ENCODE measurements at regions not wholly inside any gene's neighbourhood (a gene's known extent, or its start where the extent isn't known, plus 50 kb on each side); places are given as distances from the start of the nearest gene placed in this dataset.

- no peak overlapping the region for H3K4me2 ChIP-seq (replicated peaks; ENCODE audit: extremely low read depth, low read length, poor library complexity, severe bottlenecking)
- Mint-ChIP-seq H3K36me3 (no peaks in the 10 kb centered on the region), H3K27me3 (ENCODE audit: low read depth in 3 of 3) (no peaks in the 10 kb centered on the region), H3K9me3 (peaks cover 0 to 4% (median 0%) of the 10 kb centered on the region in 7 donors), H3K4me3 (no peak overlapping the region), H3K4me1 (no peaks in the 10 kb centered on the region), H3K27ac (no peak overlapping the region)
- no peaks in the 10 kb centered on the region for H3K9me3 ChIP-seq (replicated peaks in 1 of 2; ENCODE audit: control insufficient read depth in 1 of 2, insufficient read depth in 1 of 2, low read length in 2 of 2)
- H3K9ac ChIP-seq (ENCODE audit: insufficient read depth, low read length, poor library complexity, severe bottlenecking): no peak overlapping the region
- H4K20me1 ChIP-seq (ENCODE audit: insufficient read depth, low read length): no peaks in the 10 kb centered on the region
- no peaks in the 10 kb centered on the region for H3K79me2 ChIP-seq (ENCODE audit: insufficient read depth, low read length)
- H3K4me1 ChIP-seq (ENCODE audit: control insufficient read depth in 1 of 2, insufficient read depth in 2 of 2, low read length in 2 of 2): no peaks in the 10 kb centered on the region
- no peak overlapping the region for H3K4me3 ChIP-seq (replicated peaks in 1 of 3; ENCODE audit: low read depth in 2 of 3, low read length in 3 of 3)
- no peak for DNase-seq
- no peaks in the 10 kb centered on the region for H3K36me3 ChIP-seq (replicated peaks in 1 of 2; ENCODE audit: control insufficient read depth in 1 of 2, insufficient read depth in 2 of 2, low read length in 2 of 2)
- no peak overlapping the region for H3K27ac ChIP-seq (ENCODE audit: low read depth in 1 of 2, low read length in 2 of 2)
- H3K27me3 ChIP-seq (ENCODE audit: control insufficient read depth in 2 of 2, insufficient read depth in 2 of 2, low read length in 2 of 2): no peaks in the 10 kb centered on the region
- H2AFZ ChIP-seq (ENCODE audit: insufficient read depth, low read depth, low read length, poor library complexity, severe bottlenecking): no peak overlapping the region
- no peak for TF ChIP-seq CTCF (IDR thresholded peaks at IDR 0.05)
- WGBS (ENCODE audit: insufficient coverage): no CpG with 5 or more reads among the region's 5 CpGs
- intact Hi-C loops (cut with micrococcal nuclease): no loop called here
Measured at GRCh38 chr14:85390236-85390635, 139.7 kb upstream of the FLRT2 start.

GRCh38 chr14:85391455-85391854 lies 138.5 kb upstream of the FLRT2 start:
- Mint-ChIP-seq H3K9me3 (peaks cover 0 to 6% (median 1%) of the 10 kb centered on the region in 7 donors), H3K4me3 (no peak overlapping the region), H3K36me3 (no peaks in the 10 kb centered on the region), H3K27ac (no peak overlapping the region), H3K27me3 (ENCODE audit: low read depth in 3 of 3) (peaks cover 0 to 1% (median 0%) of the 10 kb centered on the region in 3 donors), H3K4me1 (no peaks in the 10 kb centered on the region)
- Histone ChIP-seq H3K79me2 (ENCODE audit: insufficient read depth, low read length) (no peaks in the 10 kb centered on the region), H3K4me2 (replicated peaks; ENCODE audit: extremely low read depth, low read length, poor library complexity, severe bottlenecking) (no peak overlapping the region), H4K20me1 (ENCODE audit: insufficient read depth, low read length) (no peaks in the 10 kb centered on the region), H3K9me3 (replicated peaks in 1 of 2; ENCODE audit: control insufficient read depth in 1 of 2, insufficient read depth in 1 of 2, low read length in 2 of 2) (no peaks in the 10 kb centered on the region), H3K4me1 (ENCODE audit: control insufficient read depth in 1 of 2, insufficient read depth in 2 of 2, low read length in 2 of 2) (no peaks in the 10 kb centered on the region), H3K4me3 (replicated peaks in 1 of 3; ENCODE audit: low read depth in 2 of 3, low read length in 3 of 3) (no peak overlapping the region), H3K27ac (ENCODE audit: low read depth in 1 of 2, low read length in 2 of 2) (no peak overlapping the region), H3K36me3 (replicated peaks in 1 of 2; ENCODE audit: control insufficient read depth in 1 of 2, insufficient read depth in 2 of 2, low read length in 2 of 2) (no peaks in the 10 kb centered on the region), H3K9ac (ENCODE audit: insufficient read depth, low read length, poor library complexity, severe bottlenecking) (no peak overlapping the region), H2AFZ (ENCODE audit: insufficient read depth, low read depth, low read length, poor library complexity, severe bottlenecking) (no peak overlapping the region), H3K27me3 (ENCODE audit: control insufficient read depth in 2 of 2, insufficient read depth in 2 of 2, low read length in 2 of 2) (no peaks in the 10 kb centered on the region)
- WGBS (ENCODE audit: insufficient coverage): no CpG with 5 or more reads among the region's 3 CpGs
- no peak for TF ChIP-seq CTCF (IDR thresholded peaks at IDR 0.05)
- intact Hi-C loops (cut with micrococcal nuclease): no loop called here
- DNase-seq: no peak

Measured in CD14-positive monocyte (primary cell).